Fibroblast of mammary gland (primary cell): ENCODE measurements at regions not wholly inside any gene's neighbourhood (a gene's known extent, or its start where the extent isn't known, plus 50 kb on each side); places are given as distances from the start of the nearest gene placed in this dataset.
"Not testable (repeated sequence)": the region's sequence is repeated elsewhere in the genome, so short reads cannot be mapped to it uniquely, and the experiment has no call there.

ENCODE experiments used
- DNase-seq: peaks from one replicate; pipeline ENCODE4 v3.0.0-alpha.2; 2010; ENCODE audit warnings: low read depth
- H3K4me3 ChIP-seq: 2 replicates; pipeline ENCODE4 v1.5.1; 2011; ENCODE audit warnings: low read depth, mild to moderate bottlenecking, low read length, moderate library complexity; ENCODE audit not compliant: control insufficient read depth
- TF ChIP-seq, protein P1 (sequence below): conservative IDR thresholded peaks from 2 replicates; pipeline ENCODE4 v1.5.1; 2011; ENCODE audit warnings: low read depth, low read length, inconsistent platforms; ENCODE audit not compliant: control insufficient read depth, insufficient read depth

DNA sequence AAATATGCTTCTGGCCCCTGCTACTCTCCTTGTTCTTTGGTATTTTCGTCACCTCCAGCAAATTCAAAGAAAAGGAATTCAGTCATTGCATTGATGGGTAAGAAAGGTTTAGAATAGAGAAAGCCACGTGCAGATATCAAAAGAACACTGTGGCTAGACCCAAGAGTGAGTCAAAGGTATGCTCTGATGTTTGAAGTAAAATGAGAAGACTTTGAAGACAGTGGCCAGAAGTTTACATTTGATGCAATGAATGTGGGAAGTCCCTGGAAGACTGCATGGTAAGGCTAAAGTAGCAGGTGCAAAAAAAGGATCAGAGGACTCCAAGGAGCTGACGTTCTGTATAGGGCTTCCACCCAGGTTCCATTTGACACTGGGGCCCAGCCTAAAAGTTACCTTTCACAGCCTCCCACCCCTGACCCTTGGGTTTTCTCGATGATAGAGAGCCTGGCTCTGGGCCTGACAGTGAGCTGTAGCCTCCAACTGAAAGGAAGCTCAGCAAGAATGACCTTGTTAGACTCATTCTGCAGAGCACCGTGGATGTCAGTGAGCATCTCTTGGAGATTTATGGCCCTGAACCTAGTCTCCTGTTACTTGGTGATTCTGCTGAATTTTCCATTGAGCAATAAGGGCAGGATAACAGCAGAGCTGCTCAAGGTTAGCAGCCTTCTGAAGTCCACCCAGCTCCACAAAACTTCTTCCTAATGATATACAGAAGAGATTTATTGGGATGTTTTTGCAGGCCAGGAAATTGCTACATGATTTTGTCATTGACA, 223.7 kb upstream of the RBBP8 start:
- TF ChIP-seq, protein P1, sequence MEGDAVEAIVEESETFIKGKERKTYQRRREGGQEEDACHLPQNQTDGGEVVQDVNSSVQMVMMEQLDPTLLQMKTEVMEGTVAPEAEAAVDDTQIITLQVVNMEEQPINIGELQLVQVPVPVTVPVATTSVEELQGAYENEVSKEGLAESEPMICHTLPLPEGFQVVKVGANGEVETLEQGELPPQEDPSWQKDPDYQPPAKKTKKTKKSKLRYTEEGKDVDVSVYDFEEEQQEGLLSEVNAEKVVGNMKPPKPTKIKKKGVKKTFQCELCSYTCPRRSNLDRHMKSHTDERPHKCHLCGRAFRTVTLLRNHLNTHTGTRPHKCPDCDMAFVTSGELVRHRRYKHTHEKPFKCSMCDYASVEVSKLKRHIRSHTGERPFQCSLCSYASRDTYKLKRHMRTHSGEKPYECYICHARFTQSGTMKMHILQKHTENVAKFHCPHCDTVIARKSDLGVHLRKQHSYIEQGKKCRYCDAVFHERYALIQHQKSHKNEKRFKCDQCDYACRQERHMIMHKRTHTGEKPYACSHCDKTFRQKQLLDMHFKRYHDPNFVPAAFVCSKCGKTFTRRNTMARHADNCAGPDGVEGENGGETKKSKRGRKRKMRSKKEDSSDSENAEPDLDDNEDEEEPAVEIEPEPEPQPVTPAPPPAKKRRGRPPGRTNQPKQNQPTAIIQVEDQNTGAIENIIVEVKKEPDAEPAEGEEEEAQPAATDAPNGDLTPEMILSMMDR = no peak
- no peak overlapping the region for H3K4me3 ChIP-seq
- peak; percentile 81 for DNase-seq

DNA sequence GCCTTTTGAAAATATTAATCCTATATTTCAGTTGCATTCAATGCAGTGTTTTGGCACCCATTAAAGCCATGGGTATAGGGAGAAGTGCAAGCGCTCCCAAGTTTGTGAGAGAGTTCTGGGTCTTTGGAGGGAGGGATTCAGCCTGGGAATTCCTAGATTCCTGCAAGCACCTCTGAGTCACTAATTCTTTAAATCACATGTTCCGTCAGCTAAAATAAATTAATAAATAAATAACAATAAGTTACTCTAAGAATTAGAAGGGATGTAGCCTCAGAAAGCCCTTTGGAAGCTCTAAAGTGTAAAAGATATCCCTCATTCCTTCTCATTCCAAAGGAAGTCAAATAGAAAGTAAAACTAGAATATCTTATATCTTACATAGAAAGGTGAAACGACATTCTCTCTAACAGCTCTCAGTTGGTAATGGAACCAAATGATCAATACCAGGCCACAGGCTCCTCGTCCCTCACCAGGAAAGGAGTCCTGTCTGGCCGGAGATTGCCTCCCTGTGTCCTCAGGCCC, 222.4 kb upstream of the RBBP8 start:
- H3K4me3 ChIP-seq = peak overlapping the region; percentile 39
- DNase-seq = no peak
- TF ChIP-seq, protein P1 = no peak

DNA sequence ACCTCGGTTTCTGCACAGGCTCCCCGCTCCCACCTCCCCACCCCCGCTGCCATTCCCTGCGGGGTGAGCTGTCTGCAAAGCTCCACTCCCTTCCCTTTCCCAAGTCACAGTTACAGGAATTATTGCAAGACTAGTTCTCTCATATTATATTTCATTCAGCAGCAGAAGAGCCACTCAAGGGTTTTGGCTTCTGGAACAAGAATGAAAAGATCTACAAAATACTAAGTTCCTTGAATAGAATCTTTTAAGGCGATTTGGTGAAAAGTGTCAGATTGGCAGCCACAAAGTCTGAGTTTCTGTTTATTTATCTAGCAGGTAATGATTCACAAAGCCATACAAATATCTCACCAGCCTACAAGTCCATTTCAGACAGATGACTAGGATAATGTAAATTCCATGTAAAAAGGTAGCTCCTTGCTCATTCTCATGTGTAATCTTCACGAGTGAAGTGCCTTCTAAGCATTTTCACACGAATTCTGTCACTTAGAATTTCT, 221.9 kb upstream of the RBBP8 start:
- DNase-seq = peak; percentile 56
- TF ChIP-seq, protein P1 = no peak
- H3K4me3 ChIP-seq = peak overlapping the region; percentile 39

DNA sequence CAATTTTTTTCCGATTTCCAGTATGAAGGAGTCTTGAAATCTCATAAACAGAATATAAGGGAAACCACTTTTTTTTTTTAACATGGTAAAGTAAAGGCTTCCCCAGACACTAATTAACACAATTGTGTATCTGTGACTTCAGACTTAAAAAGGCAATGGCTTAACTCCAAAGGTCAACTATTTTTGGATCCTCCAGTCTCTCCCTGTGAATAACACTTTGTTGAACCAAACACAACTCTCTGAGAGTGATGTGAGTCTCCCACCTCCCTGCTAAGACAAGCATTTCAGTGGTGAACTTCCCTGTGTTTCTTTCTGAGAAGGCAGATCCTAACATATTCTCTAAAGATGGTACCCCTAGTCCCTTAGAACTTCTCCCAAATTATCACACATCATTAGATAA, 219.6 kb upstream of the RBBP8 start:
- DNase-seq = no peak
- H3K4me3 ChIP-seq = no peak overlapping the region
- TF ChIP-seq, protein P1 = no peak

DNA sequence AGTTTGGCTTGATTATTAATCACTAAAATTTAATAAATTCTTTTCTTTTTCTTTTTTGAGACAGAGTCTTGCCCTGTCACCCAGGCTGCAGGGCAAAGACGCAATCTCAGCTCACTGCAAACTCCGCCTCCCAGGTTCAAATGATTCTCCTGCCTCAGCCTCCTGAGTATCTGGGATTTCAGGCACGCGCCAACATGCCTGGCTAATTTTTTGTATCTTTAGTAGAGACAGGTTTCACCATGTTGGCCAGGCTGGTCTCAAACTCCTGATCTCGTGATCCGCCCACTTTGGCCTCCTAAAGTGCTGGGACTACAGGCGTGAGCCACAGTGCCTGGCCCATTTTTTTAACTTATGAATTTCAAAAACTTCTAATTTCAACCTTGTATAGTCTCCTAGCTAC, 215.6 kb upstream of the RBBP8 start:
- DNase-seq, H3K4me3 ChIP-seq: not testable (repeated sequence)

DNA sequence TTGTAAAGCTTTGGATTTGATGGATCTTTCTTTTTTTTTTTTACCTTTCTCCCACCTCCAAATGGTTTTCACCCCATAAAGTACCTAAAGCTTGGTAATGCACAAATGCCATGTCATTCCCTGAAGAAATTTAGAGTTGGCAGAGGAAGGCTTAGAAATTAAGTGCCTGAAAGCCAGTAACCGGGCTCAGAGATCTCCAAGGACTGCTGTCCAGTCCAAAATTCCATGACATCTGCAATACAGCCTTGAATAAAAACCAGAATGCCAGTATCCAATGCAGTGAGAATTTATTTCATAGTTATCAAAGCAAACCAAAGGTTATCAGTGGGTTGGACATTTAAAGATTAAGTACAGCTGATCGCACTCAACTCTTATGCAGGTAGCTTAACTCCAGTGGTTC, 209.9 kb upstream of the RBBP8 start:
- TF ChIP-seq, protein P1 = no peak
- no peak overlapping the region for H3K4me3 ChIP-seq
- DNase-seq = no peak

DNA sequence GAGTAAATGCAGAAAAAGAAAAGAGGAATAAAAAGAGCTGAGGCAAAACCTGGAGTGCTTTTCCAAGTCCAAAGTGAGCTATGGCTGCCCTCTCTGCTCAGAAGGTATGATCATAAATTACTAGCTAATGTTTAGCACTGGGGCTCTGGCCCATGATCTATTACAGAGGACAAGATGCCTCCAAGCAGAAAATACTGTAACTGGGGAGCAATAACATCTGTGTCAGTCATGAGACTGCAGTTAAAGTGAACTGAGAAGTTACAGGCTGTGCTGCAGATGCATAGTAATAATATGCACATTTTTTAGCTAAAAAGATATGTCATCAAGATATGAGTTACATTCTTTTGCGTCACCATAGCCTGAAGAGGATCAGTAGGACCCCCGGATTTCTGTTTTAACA, 209.4 kb upstream of the RBBP8 start:
- TF ChIP-seq, protein P1 = no peak
- DNase-seq = no peak
- H3K4me3 ChIP-seq = no peak overlapping the region
